ENCODE measurements at regions not wholly inside any gene's neighbourhood (a gene's known extent, or its start where the extent isn't known, plus 50 kb on each side); places are given as distances from the start of the nearest gene placed in this dataset.

DNA sequence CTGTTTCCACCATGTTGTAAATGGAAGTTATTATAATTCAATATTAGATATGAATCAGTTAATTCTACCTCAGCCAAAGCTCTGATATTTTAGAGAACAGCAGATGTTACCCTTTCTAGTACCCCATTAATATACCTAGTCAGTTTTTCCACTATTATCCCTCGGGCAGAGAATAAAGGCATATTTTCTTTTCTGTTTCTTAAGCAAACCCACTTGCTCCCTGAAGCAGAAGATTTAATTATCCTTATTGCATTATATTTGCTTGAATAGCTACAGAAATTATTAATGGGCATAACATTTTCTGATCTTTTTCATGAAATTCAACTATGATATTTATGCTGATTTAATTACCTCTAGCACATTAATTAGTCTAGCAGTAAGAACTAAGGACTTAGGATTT lies 832.9 kb upstream of the FBXO33 start:
- Histone ChIP-seq H3K79me2 (ENCODE audit: insufficient read depth, low read length) (no peaks in the 10 kb centered on the region), H3K4ac (ENCODE audit: low read depth, low read length) (no peak overlapping the region), H3T11ph (ENCODE audit: low read length) (no peak overlapping the region), H3K27me3 (ENCODE audit: insufficient read depth, low read length) (no peaks in the 10 kb centered on the region), H2BK120ac (ENCODE audit: low read depth, low read length, poor library complexity, severe bottlenecking) (no peak overlapping the region), H2BK12ac (ENCODE audit: insufficient read length, low read depth, low read length) (no peak overlapping the region), H3K14ac (ENCODE audit: insufficient read depth, low read length) (no peak overlapping the region), H4K5ac (ENCODE audit: insufficient read length, low read depth, low read length) (no peak overlapping the region), H2BK15ac (ENCODE audit: low read depth, low read length) (no peak overlapping the region), H3K4me2 (ENCODE audit: insufficient read depth, insufficient read length, low read length) (no peak overlapping the region), H3K9ac (ENCODE audit: extremely low read depth, insufficient read length, low read length) (no peak overlapping the region), H3K79me1 (ENCODE audit: insufficient read depth, low read depth, low read length, poor library complexity, severe bottlenecking) (no peaks in the 10 kb centered on the region), H2AK5ac (ENCODE audit: insufficient read length, low read length) (no peak overlapping the region), H4K91ac (ENCODE audit: insufficient read length, low read depth, low read length) (no peak overlapping the region), H3K9me3 (ENCODE audit: control insufficient read depth, low read depth, low read length) (no peaks in the 10 kb centered on the region), H4K8ac (replicated peaks; ENCODE audit: insufficient read length, low read depth, low read length) (no peak overlapping the region), H3K4me1 (ENCODE audit: insufficient read depth, low read length) (no peaks in the 10 kb centered on the region), H3K27ac (ENCODE audit: insufficient read length, low read depth, low read length) (no peak overlapping the region), H3K23ac (ENCODE audit: insufficient read length, low read depth, low read length) (no peak overlapping the region), H2BK5ac (ENCODE audit: insufficient read length, low read length) (no peak overlapping the region), H4K20me1 (ENCODE audit: control insufficient read depth, insufficient read depth, insufficient read length) (no peaks in the 10 kb centered on the region), H2AFZ (ENCODE audit: low read length) (no peak overlapping the region), H3K23me2 (ENCODE audit: insufficient read length, low read depth, low read length, poor library complexity, severe bottlenecking) (no peaks in the 10 kb centered on the region), H3K56ac (ENCODE audit: insufficient read length, low read depth, low read length) (no peak overlapping the region), H3K18ac (ENCODE audit: insufficient read length, low read depth, low read length) (no peak overlapping the region), H2BK20ac (ENCODE audit: low read depth, low read length, poor library complexity, severe bottlenecking) (no peak overlapping the region)
- no CpG with 5 or more reads among the region's 1 CpG for WGBS (ENCODE audit: extremely low coverage, insufficient read length, low lambda C conversion rate)
- no peak for DNase-seq
- no peak overlapping the region for H3K4me3 Mint-ChIP-seq
- H3K36me3 Mint-ChIP-seq (ENCODE audit: insufficient read depth in 1 of 3, low read depth in 3 of 3): peaks cover 0 to 2% (median 0%) of the 10 kb centered on the region in 3 experiments; a peak in 1 of 7 replicates
- TF ChIP-seq, protein P1, sequence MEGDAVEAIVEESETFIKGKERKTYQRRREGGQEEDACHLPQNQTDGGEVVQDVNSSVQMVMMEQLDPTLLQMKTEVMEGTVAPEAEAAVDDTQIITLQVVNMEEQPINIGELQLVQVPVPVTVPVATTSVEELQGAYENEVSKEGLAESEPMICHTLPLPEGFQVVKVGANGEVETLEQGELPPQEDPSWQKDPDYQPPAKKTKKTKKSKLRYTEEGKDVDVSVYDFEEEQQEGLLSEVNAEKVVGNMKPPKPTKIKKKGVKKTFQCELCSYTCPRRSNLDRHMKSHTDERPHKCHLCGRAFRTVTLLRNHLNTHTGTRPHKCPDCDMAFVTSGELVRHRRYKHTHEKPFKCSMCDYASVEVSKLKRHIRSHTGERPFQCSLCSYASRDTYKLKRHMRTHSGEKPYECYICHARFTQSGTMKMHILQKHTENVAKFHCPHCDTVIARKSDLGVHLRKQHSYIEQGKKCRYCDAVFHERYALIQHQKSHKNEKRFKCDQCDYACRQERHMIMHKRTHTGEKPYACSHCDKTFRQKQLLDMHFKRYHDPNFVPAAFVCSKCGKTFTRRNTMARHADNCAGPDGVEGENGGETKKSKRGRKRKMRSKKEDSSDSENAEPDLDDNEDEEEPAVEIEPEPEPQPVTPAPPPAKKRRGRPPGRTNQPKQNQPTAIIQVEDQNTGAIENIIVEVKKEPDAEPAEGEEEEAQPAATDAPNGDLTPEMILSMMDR (conservative IDR thresholded peaks at IDR 0.05): no peak
- H3K27ac Mint-ChIP-seq: no peak overlapping the region
- no peaks in the 10 kb centered on the region for H3K27me3 Mint-ChIP-seq (ENCODE audit: low read depth)
- H3K9me3 Mint-ChIP-seq: no peaks in the 10 kb centered on the region
- H3K4me1 Mint-ChIP-seq: no peaks in the 10 kb centered on the region
